PFSK-1 (cell line): ENCODE measurements at regions not wholly inside any gene's neighbourhood (a gene's known extent, or its start where the extent isn't known, plus 50 kb on each side); places are given as distances from the start of the nearest gene placed in this dataset.

Experiments
- POLR2AphosphoS5 ChIP-seq: IDR thresholded peaks from 2 replicates; pipeline ENCODE4 v1.6.1; 2012; ENCODE audit warnings: low read depth, mild to moderate bottlenecking, control low read depth, low read length, moderate library complexity
- SIN3A ChIP-seq: IDR thresholded peaks from 2 replicates; pipeline ENCODE4 v1.6.1; 2012; ENCODE audit warnings: mild to moderate bottlenecking, low read length, moderate library complexity, borderline replicate concordance; ENCODE audit not compliant: insufficient read depth
- TAF1 ChIP-seq: IDR thresholded peaks from 2 replicates; pipeline ENCODE4 v1.6.1; 2012; ENCODE audit warnings: low read length, control low read depth, borderline replicate concordance; ENCODE audit not compliant: insufficient read depth
- TF ChIP-seq, protein P1 (sequence below), 2 experiments: IDR thresholded peaks; 2 replicates each; pipeline versions ENCODE4 v1.6.1 to v1.8.0; 2011 to 2012; ENCODE audit warnings: low read depth in 2 of 2, low read length in 2 of 2, control low read depth in 1 of 2, inconsistent platforms in 1 of 2, mild to moderate bottlenecking in 1 of 2, moderate library complexity in 1 of 2; ENCODE audit not compliant: insufficient read depth in 1 of 2

DNA sequence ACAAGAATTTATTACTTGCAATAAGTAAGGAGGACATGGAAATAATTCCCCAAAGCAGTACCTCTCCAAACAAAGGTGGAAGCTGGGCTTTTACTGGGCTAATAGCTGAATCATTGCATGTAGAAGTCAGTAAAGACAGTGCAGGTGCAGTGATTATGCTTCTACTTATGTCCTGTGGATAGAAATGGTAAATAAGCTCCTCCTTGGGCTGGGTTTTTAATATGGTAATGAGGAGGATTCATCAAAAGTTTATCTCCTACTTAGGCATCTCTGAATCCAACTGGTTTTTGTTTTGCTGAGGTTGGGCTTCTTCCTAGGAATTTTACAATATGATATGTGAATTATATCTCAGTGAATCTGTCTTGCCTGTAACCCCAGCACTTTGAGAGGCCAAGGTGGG is 297.4 kb upstream of the MC4R start:
- TF ChIP-seq POLR2AphosphoS5 (no peak), SIN3A (no peak), TAF1 (no peak)
- TF ChIP-seq, protein P1, sequence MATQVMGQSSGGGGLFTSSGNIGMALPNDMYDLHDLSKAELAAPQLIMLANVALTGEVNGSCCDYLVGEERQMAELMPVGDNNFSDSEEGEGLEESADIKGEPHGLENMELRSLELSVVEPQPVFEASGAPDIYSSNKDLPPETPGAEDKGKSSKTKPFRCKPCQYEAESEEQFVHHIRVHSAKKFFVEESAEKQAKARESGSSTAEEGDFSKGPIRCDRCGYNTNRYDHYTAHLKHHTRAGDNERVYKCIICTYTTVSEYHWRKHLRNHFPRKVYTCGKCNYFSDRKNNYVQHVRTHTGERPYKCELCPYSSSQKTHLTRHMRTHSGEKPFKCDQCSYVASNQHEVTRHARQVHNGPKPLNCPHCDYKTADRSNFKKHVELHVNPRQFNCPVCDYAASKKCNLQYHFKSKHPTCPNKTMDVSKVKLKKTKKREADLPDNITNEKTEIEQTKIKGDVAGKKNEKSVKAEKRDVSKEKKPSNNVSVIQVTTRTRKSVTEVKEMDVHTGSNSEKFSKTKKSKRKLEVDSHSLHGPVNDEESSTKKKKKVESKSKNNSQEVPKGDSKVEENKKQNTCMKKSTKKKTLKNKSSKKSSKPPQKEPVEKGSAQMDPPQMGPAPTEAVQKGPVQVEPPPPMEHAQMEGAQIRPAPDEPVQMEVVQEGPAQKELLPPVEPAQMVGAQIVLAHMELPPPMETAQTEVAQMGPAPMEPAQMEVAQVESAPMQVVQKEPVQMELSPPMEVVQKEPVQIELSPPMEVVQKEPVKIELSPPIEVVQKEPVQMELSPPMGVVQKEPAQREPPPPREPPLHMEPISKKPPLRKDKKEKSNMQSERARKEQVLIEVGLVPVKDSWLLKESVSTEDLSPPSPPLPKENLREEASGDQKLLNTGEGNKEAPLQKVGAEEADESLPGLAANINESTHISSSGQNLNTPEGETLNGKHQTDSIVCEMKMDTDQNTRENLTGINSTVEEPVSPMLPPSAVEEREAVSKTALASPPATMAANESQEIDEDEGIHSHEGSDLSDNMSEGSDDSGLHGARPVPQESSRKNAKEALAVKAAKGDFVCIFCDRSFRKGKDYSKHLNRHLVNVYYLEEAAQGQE (IDR thresholded peaks at IDR 0.05; ENCODE audit: insufficient read depth in 1 of 2, low read depth in 2 of 2, low read length in 2 of 2) = no peak
